Lower lobe of right lung (tissue), 2 donors: ENCODE measurements at regions not wholly inside any gene's neighbourhood (a gene's known extent, or its start where the extent isn't known, plus 50 kb on each side); places are given as distances from the start of the nearest gene placed in this dataset.

Source experiments
- ATAC-seq, 2 donors: fragments of 200-7000 bp; cut with Tn5 transposase; one replicate each; pipeline ENCODE4 v1.9.1; 2020 to 2022; ENCODE audit warnings: mild to moderate bottlenecking in 2 of 2, moderate library complexity in 2 of 2
- DNase-seq: peaks from one replicate; pipeline ENCODE4 v3.0.0-alpha.2; 2020
- H3K27ac ChIP-seq: fragments of 200-600 bp; one replicate; pipeline ENCODE4 v1.8.0; 2022
- H3K27me3 ChIP-seq: fragments of 200-600 bp; one replicate; pipeline ENCODE4 v1.8.0; 2022; ENCODE audit warnings: low read depth
- H3K36me3 ChIP-seq: fragments of 200-600 bp; one replicate; pipeline ENCODE4 v1.8.0; 2022; ENCODE audit warnings: mild to moderate bottlenecking
- H3K4me1 ChIP-seq: fragments of 200-600 bp; one replicate; pipeline ENCODE4 v1.8.0; 2022
- H3K4me3 ChIP-seq: fragments of 200-600 bp; one replicate; pipeline ENCODE4 v1.8.0; 2022; ENCODE audit warnings: mild to moderate bottlenecking
- H3K9me3 ChIP-seq: fragments of 200-600 bp; one replicate; pipeline ENCODE4 v1.8.0; 2022
- intact Hi-C: fragments of 100-400 bp; cut with DNase I; formaldehyde crosslinking; loops from one replicate; pipeline ENCODE4 v1.11.0; 2022
- TF ChIP-seq, protein P1 (sequence below): fragments of 200-600 bp; IDR thresholded peaks from one replicate; pipeline ENCODE4 v1.8.0; 2022; ENCODE audit warnings: antibody characterized with exemption, mild to moderate bottlenecking
- donor health status: DM: no; HTN: yes; CAD: no; lungs with severe emphysema.

DNA sequence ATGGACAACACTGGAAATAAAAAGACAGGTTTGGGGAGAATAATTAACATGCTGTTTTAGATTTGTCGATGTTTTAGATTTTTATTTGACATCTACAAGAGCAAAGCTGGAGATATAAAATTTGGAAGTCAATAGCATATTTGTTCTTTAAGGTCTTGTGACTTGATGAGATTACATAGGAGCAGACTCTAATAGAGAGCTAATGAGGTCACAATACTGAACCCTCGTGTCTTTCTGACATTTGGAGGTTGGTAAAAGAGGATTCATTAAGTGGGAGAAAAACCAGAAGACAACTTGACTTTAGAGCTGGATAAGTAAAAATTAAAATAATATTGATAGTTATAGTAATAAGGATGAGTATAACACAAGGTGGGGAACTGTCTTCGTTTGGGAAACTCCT is 322.7 kb upstream of the SEMA6A start:
- Histone ChIP-seq H3K9me3 (no peaks in the 10 kb centered on the region), H3K36me3 (no peaks in the 10 kb centered on the region)

DNA sequence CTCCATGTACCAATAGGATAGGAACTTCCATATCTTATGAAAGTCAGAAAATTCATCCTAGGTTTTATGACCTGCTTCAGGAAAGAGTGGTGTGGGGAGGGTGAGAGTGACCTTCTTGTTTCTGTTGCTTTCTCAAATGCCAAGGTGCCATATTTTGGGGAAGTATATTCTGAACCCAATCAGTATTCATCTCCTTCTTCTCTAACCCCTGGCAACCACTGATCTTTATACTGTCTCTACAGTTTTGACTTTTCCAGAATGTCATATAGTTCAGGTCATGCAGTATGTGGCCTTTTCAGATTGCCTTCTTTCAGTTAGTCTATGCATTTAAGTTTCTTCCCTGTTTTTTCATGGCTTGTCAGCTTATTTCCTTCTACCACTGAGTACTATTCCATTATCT is 321.4 kb upstream of the SEMA6A start:
- TF ChIP-seq, protein P1, sequence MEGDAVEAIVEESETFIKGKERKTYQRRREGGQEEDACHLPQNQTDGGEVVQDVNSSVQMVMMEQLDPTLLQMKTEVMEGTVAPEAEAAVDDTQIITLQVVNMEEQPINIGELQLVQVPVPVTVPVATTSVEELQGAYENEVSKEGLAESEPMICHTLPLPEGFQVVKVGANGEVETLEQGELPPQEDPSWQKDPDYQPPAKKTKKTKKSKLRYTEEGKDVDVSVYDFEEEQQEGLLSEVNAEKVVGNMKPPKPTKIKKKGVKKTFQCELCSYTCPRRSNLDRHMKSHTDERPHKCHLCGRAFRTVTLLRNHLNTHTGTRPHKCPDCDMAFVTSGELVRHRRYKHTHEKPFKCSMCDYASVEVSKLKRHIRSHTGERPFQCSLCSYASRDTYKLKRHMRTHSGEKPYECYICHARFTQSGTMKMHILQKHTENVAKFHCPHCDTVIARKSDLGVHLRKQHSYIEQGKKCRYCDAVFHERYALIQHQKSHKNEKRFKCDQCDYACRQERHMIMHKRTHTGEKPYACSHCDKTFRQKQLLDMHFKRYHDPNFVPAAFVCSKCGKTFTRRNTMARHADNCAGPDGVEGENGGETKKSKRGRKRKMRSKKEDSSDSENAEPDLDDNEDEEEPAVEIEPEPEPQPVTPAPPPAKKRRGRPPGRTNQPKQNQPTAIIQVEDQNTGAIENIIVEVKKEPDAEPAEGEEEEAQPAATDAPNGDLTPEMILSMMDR = no peak
- intact Hi-C loops = no loop called here
- Histone ChIP-seq H3K4me3 (no peak overlapping the region), H3K27me3 (no peaks in the 10 kb centered on the region), H3K27ac (no peak overlapping the region), H3K9me3 (no peaks in the 10 kb centered on the region), H3K4me1 (no peaks in the 10 kb centered on the region), H3K36me3 (no peaks in the 10 kb centered on the region)
- no peak for ATAC-seq
- no peak for DNase-seq

More for the DNA sequence above, 322.7 kb upstream of the SEMA6A start:
- Histone ChIP-seq H3K27ac (no peak overlapping the region), H3K4me3 (no peak overlapping the region), H3K27me3 (no peaks in the 10 kb centered on the region), H3K4me1 (no peaks in the 10 kb centered on the region)
- TF ChIP-seq, protein P1 = no peak
- intact Hi-C loops = no loop called here
- ATAC-seq (no peak), DNase-seq (no peak)

DNA sequence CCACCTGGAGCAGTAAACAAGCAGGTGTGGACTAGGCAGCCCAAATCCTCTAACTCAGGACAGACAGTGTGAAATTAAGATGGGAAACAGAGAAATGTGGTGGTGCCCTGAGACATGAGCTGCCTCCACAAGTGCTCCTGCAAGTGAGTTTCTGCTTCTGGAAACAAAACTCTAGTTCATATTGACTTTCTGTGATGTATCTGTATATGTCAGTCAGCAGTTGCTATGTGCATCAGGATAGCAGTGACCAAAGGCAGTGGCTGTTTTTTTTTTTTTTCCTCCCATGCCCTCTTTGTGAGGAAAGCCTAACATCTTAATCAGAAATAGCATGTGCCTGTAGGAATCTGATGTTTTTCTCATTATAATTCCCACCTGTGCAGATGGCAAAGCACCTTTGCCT is 318.4 kb upstream of the SEMA6A start:
- Histone ChIP-seq H3K27me3 (no peaks in the 10 kb centered on the region), H3K4me3 (no peak overlapping the region), H3K4me1 (no peaks in the 10 kb centered on the region), H3K27ac (no peak overlapping the region), H3K36me3 (no peaks in the 10 kb centered on the region), H3K9me3 (no peaks in the 10 kb centered on the region)
- no peak for DNase-seq
- no peak for ATAC-seq
- TF ChIP-seq, protein P1 = no peak
- intact Hi-C loops = no loop called here

DNA sequence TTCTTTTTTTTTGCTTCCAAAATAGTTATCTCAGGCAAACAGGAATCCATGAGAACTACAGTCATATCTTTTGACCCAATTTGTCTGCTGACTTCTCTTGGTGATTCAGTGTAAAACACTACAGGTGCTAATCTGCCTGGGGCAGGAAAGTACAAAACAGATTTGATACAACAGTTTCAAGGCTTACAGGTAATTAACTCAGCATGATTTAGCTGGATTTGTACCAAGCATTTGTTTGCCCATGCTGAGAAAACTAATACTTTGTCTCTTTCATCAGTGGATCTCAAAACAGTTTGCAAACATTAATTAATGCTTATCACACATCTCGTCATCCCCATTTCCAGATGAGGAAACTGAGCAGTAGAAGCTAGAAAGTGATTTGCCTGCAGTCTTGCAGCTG is 312.5 kb upstream of the SEMA6A start:
- H3K27me3 ChIP-seq = no peaks in the 10 kb centered on the region
- no peak for DNase-seq
- no peaks in the 10 kb centered on the region for H3K4me1 ChIP-seq
- no peak for ATAC-seq
- no peak overlapping the region for H3K27ac ChIP-seq
- TF ChIP-seq, protein P1 = no peak
- H3K9me3 ChIP-seq = no peaks in the 10 kb centered on the region
- intact Hi-C loops = no loop called here
- H3K36me3 ChIP-seq = no peaks in the 10 kb centered on the region
- H3K4me3 ChIP-seq = no peak overlapping the region

DNA sequence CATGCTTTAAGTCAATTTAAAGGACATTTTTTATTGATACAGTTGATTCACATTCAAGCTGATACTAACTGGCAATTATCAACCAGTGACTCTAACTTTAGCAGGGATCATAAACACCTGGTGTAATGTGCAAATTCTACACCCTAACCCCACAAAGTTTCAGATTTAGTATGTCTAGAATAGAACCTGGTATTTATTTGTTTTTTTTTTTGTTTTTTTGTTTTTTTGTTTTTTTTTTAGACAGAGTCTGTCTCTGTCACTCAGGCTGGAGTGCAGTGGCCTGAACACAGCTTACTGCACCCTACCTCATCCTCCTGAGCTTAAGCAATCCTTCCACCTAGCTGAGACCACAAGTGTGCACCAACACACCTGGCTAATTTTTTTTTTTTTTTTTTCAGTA is 311.2 kb upstream of the SEMA6A start:
- H3K4me1 ChIP-seq = no peaks in the 10 kb centered on the region
- intact Hi-C loops = no loop called here

More for the DNA sequence above, 311.2 kb upstream of the SEMA6A start:
- no peak overlapping the region for H3K27ac ChIP-seq
- H3K9me3 ChIP-seq = no peaks in the 10 kb centered on the region
- no peak for DNase-seq
- ATAC-seq = no peak
- H3K36me3 ChIP-seq = no peaks in the 10 kb centered on the region
- TF ChIP-seq, protein P1 = no peak
- no peak overlapping the region for H3K4me3 ChIP-seq
- no peaks in the 10 kb centered on the region for H3K27me3 ChIP-seq
